GM19468 (cell line): ENCODE measurements at regions not wholly inside any gene's neighbourhood (a gene's known extent, or its start where the extent isn't known, plus 50 kb on each side); places are given as distances from the start of the nearest gene placed in this dataset.

Source experiments
- ATAC-seq: cut with Tn5 transposase; IDR thresholded peaks from one replicate; pipeline ENCODE4 v1.9.1; 2021; ENCODE audit warnings: mild to moderate bottlenecking, moderate library complexity, moderate number of reproducible peaks; ENCODE audit not compliant: unreplicated experiment; ENCODE audit errors: extremely low read depth

DNA sequence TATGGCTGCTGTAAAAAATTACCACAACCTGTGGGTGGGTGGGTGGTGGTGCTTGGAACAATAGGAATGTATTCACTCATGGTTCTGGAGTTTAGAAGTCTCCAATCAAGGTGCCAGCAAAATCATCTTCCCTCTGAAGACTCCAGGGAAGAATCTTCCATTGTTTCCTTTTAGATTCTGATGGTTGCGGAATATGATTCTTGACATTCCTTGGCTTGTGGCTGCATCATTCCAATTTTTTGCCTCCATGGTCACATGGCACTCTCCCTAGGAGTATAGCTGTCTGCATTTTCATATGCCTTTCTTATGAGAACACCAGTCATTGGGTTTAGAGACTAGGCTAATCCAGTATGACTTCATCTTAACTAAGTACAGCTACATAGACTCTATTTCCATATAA, 401.0 kb downstream of the HS3ST3B1 start:
- no peak for ATAC-seq

DNA sequence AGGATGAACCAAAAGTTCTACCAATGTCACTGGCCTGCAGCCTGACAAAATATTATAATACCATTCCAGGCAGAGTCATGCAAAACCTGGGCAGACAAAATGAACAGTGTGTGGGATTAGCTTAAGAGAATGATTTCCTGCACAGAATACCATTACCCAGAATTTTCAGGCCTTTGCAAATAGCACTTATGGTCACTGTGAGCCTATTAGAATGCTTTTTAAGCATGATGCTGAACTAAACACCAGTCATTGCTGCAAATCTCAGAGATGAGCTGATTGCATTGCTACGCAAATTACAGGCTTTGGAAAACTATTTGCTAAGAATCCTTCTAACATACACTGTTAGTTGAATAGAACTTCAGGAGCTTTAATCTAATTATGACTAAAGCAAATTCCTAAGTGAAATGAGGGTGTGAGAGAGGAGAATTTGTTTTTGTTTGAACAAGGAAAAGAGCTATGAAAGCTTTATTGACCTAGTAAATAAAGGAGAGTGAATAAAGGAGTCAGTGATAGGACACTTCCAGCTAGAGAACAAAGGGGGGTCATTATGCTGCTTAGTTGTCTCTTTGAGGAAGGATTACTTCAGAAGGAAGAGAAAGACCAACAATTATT, 398.8 kb downstream of the HS3ST3B1 start:
- no peak for ATAC-seq

DNA sequence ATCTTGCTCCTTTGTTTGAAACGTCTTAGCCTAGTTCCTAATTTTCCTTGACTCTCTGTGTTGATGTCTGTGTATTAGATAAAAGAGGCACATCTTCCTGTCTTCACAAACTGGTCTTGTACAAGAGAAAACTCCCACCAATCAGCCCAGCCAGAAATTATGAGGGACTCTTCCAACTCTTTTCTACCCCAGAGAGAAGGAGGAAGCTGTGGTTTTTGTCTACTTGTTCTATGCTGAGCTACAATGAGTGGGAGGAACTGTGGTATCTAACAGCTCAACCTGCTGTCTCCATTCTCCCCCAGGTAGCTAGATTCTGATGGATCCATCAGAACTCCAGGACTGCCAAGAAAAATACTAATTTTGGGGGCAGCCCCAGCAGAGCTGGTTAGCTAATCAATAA, 392.5 kb downstream of the HS3ST3B1 start:
- no peak for ATAC-seq

GRCh38 chr17:14690704-14691103, 389.8 kb downstream of the HS3ST3B1 start:
- ATAC-seq: no peak

- ATAC-seq: no peak
These were observed 387.3 kb downstream of the HS3ST3B1 start for GRCh38 chr17:14688134-14688533.

DNA sequence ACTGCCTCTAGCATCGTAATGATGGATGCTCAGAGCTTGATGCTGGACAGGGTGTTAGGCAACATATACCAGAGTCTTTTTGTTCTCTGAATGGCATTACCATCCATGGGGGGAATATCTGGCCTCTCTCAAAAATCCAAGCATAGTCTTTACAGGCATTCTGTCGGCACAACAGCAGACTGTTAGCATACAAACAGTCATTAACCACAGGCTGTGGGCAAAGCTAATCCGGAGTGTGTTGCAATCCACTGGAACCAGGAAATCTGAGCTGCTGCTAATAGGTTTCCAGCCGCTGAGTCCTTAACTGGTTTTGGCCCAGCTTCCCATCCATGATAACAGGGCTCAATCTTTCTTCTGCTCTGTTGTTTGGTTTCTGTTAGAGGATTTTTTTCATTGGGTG, 371.9 kb downstream of the HS3ST3B1 start:
- no peak for ATAC-seq

DNA sequence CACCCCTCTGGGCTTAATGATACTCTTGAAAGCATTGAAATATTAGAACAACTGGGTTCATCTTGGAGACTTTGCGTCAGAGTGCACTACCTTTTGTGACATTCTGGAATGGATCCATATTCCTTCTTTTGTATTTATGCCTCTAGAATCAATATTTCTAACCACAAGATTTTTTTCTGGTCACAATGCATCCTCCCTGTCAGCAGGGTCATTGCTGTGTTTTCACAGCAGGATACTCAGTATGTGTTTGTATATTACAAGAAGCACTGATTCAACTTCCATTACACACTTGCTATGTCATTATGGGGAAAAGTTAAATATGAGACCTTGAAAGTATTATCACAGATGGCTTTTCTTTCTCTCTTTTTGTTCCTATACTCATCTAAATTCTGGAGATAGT, 370.0 kb downstream of the HS3ST3B1 start:
- no peak for ATAC-seq

DNA sequence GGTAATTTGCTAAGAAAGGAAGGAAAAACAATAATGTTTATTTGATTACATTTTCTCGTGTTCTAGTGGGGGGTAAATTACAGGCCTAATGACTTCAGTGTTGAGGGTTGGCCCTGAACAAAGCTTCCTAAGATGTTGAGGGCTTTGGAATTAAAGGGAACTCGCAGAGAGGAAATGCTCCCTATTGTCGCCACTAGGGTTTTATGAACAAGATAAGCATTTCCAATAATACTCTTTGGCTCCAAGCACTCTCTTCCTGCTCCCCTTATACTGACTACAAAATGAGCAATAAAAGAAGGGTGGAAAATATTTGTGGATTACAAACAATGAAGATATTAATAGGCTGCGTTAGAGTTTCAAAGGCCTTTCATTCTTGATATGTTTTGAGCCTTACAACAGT, 363.6 kb downstream of the HS3ST3B1 start:
- ATAC-seq: no peak

GRCh38 chr17:14641117-14641516, 340.2 kb downstream of the HS3ST3B1 start:
- no peak for ATAC-seq

- no peak for ATAC-seq
These were observed 336.4 kb downstream of the HS3ST3B1 start for GRCh38 chr17:14637260-14637659.

GRCh38 chr17:14630621-14631020, 329.7 kb downstream of the HS3ST3B1 start:
- ATAC-seq: no peak

- no peak for ATAC-seq
These were observed 329.2 kb downstream of the HS3ST3B1 start for GRCh38 chr17:14630046-14630445.

DNA sequence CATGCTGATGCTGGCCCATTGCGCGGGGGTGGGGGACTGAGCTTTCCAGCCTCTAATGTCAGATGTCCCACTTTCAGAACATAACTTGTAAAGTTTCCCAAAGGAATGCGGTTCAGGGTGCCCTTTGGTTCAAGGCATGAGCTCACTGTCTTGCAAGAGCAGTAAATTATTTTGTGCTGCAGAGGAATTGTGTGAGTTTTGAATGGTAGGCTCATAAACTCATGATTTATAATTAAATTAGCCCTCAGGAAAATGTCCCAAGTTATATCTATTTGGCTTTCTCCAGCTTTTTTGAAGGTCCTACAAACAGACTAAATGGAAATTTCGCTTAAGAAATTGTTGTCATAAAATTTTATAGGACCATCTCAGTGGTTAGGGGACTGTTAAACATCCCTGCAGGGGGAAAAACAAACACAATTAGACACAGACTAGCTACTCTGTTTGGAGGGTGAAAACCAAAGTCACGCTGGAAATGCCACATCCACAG, 321.8 kb downstream of the HS3ST3B1 start:
- no peak for ATAC-seq

- no peak for ATAC-seq
These were observed 321.1 kb downstream of the HS3ST3B1 start for GRCh38 chr17:14621826-14622614.

GRCh38 chr17:14619821-14620220, 318.9 kb downstream of the HS3ST3B1 start:
- no peak for ATAC-seq

DNA sequence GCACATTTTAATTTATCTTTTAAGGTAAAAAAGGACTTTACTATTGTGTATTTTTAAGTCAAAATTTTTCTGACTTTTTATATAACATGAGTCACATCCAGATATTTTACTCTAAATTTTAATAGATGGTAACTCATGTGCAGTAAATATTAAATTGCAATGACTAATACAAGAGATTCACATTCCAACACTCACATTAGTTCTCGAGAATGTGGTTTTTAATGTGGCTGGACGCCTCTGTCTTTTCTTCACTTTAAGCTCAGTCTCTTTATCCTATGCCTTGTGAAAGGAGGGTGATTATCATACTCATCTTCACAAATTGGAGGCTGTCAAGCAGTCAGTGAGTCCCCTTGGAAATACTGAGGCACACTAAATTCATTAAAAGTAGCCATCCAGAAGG, 315.6 kb downstream of the HS3ST3B1 start:
- no peak for ATAC-seq

GRCh38 chr17:14605267-14605599, 304.4 kb downstream of the HS3ST3B1 start:
- ATAC-seq: no peak

DNA sequence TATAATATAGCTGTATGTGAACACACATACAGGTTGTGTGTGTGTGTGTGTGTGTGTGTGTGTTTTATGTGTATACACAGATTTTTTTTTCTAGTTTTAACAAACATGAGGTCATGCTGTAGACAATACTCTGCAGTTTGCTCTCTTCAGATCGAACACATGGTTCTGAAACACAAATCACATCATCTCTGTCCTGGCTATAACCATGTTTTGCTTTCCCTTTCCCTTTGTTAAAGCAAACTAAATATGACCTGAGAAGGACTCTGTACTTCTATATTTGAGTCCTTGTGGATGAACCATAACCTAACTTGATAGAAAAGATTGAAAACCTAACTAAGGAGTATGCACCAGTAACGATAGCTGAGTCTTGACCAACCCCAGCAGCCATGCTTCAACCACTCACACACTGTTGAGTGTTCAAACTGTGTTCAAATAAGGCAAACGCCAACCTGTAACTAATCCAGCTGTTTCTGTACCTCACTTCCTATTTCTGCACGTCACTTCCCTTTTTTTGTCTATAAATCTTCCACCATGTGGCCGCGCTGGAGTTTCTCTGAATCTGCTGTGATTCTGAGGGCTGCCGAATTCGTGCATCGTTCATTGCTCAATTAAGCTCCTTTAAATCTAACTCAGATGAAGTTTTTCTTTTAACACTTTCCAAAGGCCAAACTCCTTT, 303.8 kb downstream of the HS3ST3B1 start:
- no peak for ATAC-seq

DNA sequence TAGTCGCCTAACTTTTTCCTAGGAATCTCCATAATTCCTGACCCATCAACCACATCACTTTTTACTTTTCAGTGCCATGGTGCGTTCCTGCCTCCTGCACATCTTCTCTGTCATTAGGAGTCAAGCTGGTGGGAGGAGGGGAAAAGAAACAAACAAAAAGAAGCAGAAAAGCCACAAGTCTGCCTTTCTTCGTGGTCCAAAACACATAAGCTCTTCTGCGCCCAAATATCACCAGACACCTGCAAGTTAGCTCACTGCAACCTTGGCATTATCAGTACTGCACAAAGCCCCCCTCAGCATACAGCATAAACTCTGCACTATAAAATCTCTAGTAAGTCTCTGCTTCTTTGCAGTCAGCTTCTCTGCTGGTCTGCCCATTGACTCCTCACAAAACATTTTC, 295.3 kb downstream of the HS3ST3B1 start:
- ATAC-seq: no peak

DNA sequence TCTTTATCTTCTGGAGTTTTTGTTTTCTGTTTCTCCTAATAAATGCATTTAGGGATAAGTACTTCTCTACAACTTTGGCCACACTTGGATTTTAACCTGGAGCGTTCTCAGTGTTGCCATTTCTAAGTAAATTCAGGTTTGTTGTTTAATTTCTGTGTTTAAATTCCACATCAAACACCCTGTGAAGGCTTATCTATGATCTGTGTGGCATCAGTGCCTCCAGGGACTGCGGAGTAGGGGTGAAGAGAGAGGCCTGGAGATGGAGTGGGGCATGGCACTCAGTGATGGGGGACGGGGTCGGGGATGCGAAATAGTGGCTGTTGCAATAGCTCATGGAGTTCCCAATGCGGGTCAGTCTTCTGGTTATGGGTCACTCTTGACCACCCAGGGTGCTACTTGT, 294.8 kb downstream of the HS3ST3B1 start:
- ATAC-seq: no peak

DNA sequence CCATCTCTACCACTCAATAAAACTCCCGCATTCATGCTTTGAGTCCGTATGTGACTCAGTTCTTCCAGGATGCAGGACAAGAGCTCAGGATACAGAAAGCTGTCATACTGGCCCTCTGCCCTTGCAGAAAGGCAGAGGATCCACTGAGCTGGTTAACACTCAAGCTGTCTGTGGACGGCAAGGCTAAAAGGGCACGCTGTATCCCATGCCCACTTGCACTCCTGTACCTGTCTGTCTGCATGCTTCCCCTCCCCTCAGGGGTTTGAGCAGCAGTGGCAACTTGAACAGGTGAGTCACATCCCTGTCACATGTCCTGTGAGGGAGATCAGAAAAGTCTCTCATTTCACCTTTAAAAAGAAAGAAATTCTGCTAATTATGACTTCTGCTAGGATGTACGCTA, 293.8 kb downstream of the HS3ST3B1 start:
- no peak for ATAC-seq
